Lung (tissue), 11 donors: ENCODE measurements at regions not wholly inside any gene's neighbourhood (a gene's known extent, or its start where the extent isn't known, plus 50 kb on each side); places are given as distances from the start of the nearest gene placed in this dataset.

Source experiments
- ATAC-seq: fragments of 200-7000 bp; cut with Tn5 transposase; one replicate; pipeline ENCODE4 v1.9.1; 2020; ENCODE audit warnings: moderate number of reproducible peaks; ENCODE audit not compliant: insufficient read depth, low FRiP score
- DNase-seq, 3 donors: peaks; one replicate each; pipeline ENCODE4 v3.0.0-alpha.2; 2013 to 2017
- H3K27ac ChIP-seq, 2 donors: one replicate each; pipeline ENCODE4 v1.5.1; 2013; ENCODE audit warnings: mild to moderate bottlenecking in 2 of 2, moderate library complexity in 2 of 2, control low read depth in 1 of 2, inconsistent platforms in 1 of 2, low read depth in 1 of 2, low read length in 1 of 2
- H3K27me3 ChIP-seq, 3 donors: one replicate each; pipeline ENCODE4 v1.5.1; 2013; ENCODE audit warnings: low read length in 2 of 3; ENCODE audit not compliant: control insufficient read depth in 3 of 3, insufficient read depth in 3 of 3
- H3K36me3 ChIP-seq, 4 donors: one replicate each; pipeline ENCODE4 v1.5.1; 2013; ENCODE audit warnings: low read length in 4 of 4, mild to moderate bottlenecking in 1 of 4, moderate library complexity in 1 of 4; ENCODE audit not compliant: control insufficient read depth in 4 of 4, insufficient read depth in 4 of 4
- H3K4me1 ChIP-seq, 5 donors: one replicate each; pipeline ENCODE4 v1.5.1; 2013; ENCODE audit warnings: low read length in 5 of 5, mild to moderate bottlenecking in 2 of 5, moderate library complexity in 1 of 5; ENCODE audit not compliant: control insufficient read depth in 5 of 5, insufficient read depth in 5 of 5
- H3K4me3 ChIP-seq: one replicate; pipeline ENCODE4 v1.5.1; 2013; ENCODE audit warnings: mild to moderate bottlenecking, control low read depth, moderate library complexity
- H3K9ac ChIP-seq, 2 donors: one replicate each; pipeline ENCODE4 v1.5.1; 2013; ENCODE audit warnings: low read length in 2 of 2, control low read depth in 1 of 2; ENCODE audit not compliant: insufficient read depth in 1 of 2
- H3K9me3 ChIP-seq, 4 donors: one replicate each; pipeline ENCODE4 v1.5.1; 2013; ENCODE audit warnings: low read length in 3 of 4, mild to moderate bottlenecking in 1 of 4, moderate library complexity in 1 of 4; ENCODE audit not compliant: control insufficient read depth in 4 of 4, insufficient read depth in 3 of 4
- WGBS, 2 donors: extraction: QIAGEN DNeasy Blood & Tissue Kit; methylation state at CpG; one replicate each; pipeline ENCODE4 v1.1.7; 2013; 5-methylcytosine and 5-hydroxymethylcytosine counted together
- TF ChIP-seq, protein P1 (sequence below): IDR thresholded peaks from 2 replicates; pipeline ENCODE4 v1.5.1; 2012; ENCODE audit warnings: mild to moderate bottlenecking; ENCODE audit errors: control extremely low read depth, extremely low read depth
- donor health status: control.
- donor health status: control.
- donor health status: Bipolar disorder and iron deficiency.
- donor health status: healthy.
- donor health status: DM: yes; HTN: yes; CAD: no.

DNA sequence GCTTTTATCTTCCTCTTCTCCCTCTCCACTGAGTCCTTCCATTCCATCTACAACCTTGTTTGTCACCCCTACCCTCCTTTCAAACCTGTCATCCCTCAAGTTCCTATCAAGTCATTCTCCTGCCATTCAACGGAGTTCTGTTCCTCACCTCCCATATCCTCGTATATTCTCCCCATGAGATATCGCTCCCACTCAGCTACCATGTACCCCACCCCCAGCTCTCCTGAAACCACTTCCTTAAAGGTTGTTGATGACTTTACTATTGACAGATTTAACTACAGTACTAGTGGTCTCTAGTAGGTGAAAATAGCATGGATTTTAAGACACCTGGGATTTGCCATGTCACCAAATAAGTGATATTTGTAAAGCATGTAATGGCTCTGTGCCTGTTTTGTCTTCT lies 107.4 kb upstream of the BARHL2 start:
- Histone ChIP-seq H3K27ac (no peak overlapping the region), H3K9ac (no peak overlapping the region), H3K36me3 (no peaks in the 10 kb centered on the region), H3K4me1 (no peaks in the 10 kb centered on the region), H3K9me3 (no peaks in the 10 kb centered on the region), H3K4me3 (no peak overlapping the region), H3K27me3 (peaks cover 0 to 36% (median 27%) of the 10 kb centered on the region in 3 donors)
- DNase-seq (no peak), ATAC-seq (no peak)
- WGBS, 2 donors, result 74 to 77% methylated on average over 3 of the region's 3 CpGs
- TF ChIP-seq, protein P1, sequence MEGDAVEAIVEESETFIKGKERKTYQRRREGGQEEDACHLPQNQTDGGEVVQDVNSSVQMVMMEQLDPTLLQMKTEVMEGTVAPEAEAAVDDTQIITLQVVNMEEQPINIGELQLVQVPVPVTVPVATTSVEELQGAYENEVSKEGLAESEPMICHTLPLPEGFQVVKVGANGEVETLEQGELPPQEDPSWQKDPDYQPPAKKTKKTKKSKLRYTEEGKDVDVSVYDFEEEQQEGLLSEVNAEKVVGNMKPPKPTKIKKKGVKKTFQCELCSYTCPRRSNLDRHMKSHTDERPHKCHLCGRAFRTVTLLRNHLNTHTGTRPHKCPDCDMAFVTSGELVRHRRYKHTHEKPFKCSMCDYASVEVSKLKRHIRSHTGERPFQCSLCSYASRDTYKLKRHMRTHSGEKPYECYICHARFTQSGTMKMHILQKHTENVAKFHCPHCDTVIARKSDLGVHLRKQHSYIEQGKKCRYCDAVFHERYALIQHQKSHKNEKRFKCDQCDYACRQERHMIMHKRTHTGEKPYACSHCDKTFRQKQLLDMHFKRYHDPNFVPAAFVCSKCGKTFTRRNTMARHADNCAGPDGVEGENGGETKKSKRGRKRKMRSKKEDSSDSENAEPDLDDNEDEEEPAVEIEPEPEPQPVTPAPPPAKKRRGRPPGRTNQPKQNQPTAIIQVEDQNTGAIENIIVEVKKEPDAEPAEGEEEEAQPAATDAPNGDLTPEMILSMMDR, result no peak

DNA sequence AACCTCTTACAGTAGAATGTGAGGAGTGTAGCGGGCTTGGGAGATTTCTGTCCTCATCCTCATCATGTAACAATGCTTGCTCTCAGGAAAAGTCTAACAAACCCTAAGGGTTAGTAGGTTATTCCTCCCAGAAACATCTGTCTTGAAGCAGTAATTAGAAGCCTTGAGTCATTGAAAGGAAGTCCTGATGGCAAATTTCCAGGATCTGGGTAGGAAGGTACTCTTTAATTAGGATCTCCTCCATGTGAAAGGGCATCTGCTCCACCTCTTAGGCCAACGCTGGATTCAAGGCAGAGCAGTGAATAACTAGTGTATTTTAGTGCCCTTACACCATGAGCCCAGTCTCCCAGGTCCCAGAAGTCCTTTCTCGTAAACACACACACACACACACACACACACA lies 106.6 kb upstream of the BARHL2 start:
- 82 to 85% methylated on average over 3 of the region's 3 CpGs for WGBS, 2 donors
- Histone ChIP-seq H3K36me3 (no peaks in the 10 kb centered on the region), H3K9ac (no peak overlapping the region), H3K4me3 (no peak overlapping the region), H3K9me3 (no peaks in the 10 kb centered on the region), H3K27ac (no peak overlapping the region), H3K4me1 (no peaks in the 10 kb centered on the region), H3K27me3 (peaks cover 0 to 27% (median 19%) of the 10 kb centered on the region in 3 donors)
- TF ChIP-seq, protein P1, result no peak
- no peak for DNase-seq
- ATAC-seq, result no peak

DNA sequence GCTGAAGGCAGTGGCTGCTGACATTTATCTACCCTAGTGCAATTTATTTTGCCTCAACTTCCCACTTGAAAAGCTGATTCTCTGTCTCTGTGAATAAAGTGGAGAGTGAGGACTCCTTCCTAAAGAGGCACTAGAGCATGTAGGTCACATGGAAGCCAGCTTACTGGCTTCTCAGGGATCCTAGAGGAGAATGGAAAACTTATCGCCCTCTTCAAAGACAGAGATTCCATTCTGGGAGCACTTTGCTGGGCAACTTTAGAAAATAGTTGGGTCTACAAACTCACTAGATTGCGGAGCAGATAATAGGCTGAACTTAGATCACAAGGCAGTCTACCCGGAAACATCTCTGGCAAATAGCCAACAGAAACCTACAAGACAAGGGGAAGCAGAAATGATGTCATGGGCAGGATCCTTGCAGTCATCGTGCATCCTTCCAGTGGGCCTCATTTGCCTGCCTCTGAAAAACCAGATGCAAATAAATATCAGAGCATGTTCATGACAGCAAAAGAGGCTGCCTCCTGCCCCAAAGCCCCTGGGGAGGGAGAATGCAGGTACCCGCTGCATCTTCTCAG lies 104.8 kb upstream of the BARHL2 start:
- TF ChIP-seq, protein P1, result no peak
- H3K9ac ChIP-seq, result no peak overlapping the region
- no peak overlapping the region for H3K4me3 ChIP-seq
- no peaks in the 10 kb centered on the region for H3K4me1 ChIP-seq
- H3K27ac ChIP-seq, result no peak overlapping the region
- no peaks in the 10 kb centered on the region for H3K36me3 ChIP-seq
- 78 to 82% methylated on average over 5 of the region's 5 CpGs for WGBS, 2 donors
- ATAC-seq, result no peak
- no peaks in the 10 kb centered on the region for H3K9me3 ChIP-seq
- no peak for DNase-seq
- H3K27me3 ChIP-seq, result peaks cover 0 to 14% (median 8%) of the 10 kb centered on the region in 3 donors
